H9 (cell line): ENCODE measurements at regions not wholly inside any gene's neighbourhood (a gene's known extent, or its start where the extent isn't known, plus 50 kb on each side); places are given as distances from the start of the nearest gene placed in this dataset.

Experiments
- DNase-seq: peaks from one replicate; pipeline ENCODE4 v3.0.0-alpha.2; 2017
- H2AFZ ChIP-seq: one replicate; pipeline ENCODE4 v1.6.1; 2013; ENCODE audit warnings: mild to moderate bottlenecking, low read length, control low read depth, moderate library complexity
- H2AK5ac ChIP-seq: 2 replicates; pipeline ENCODE4 v1.6.1; 2013; ENCODE audit warnings: low read length, control low read depth, mixed read lengths; ENCODE audit not compliant: insufficient read length
- H2BK120ac ChIP-seq: one replicate; pipeline ENCODE4 v1.6.1; 2013; ENCODE audit warnings: low read depth, mild to moderate bottlenecking, low read length, control low read depth, inconsistent platforms; ENCODE audit not compliant: poor library complexity, severe bottlenecking
- H2BK12ac ChIP-seq: 2 replicates; pipeline ENCODE4 v1.6.1; 2013; ENCODE audit warnings: low read length, control low read depth, mixed read lengths, low read depth; ENCODE audit not compliant: insufficient read length
- H2BK15ac ChIP-seq: 2 replicates; pipeline ENCODE4 v1.6.1; 2013; ENCODE audit warnings: low read depth, low read length, control low read depth
- H2BK20ac ChIP-seq: one replicate; pipeline ENCODE4 v1.6.1; 2013; ENCODE audit warnings: low read depth, mild to moderate bottlenecking, low read length, control low read depth, inconsistent platforms; ENCODE audit not compliant: poor library complexity, severe bottlenecking
- H2BK5ac ChIP-seq: 2 replicates; pipeline ENCODE4 v1.6.1; 2013; ENCODE audit warnings: low read length, control low read depth, mixed read lengths; ENCODE audit not compliant: insufficient read length
- H3K14ac ChIP-seq: 2 replicates; pipeline ENCODE4 v1.6.1; 2013; ENCODE audit warnings: low read length, control low read depth; ENCODE audit not compliant: insufficient read depth
- H3K18ac ChIP-seq: 2 replicates; pipeline ENCODE4 v1.6.1; 2013; ENCODE audit warnings: low read depth, mild to moderate bottlenecking, mixed read lengths, low read length, control low read depth; ENCODE audit not compliant: insufficient read length
- H3K23ac ChIP-seq: 2 replicates; pipeline ENCODE4 v1.6.1; 2013; ENCODE audit warnings: low read length, control low read depth, mixed read lengths, low read depth; ENCODE audit not compliant: insufficient read length
- H3K23me2 ChIP-seq: 2 replicates; pipeline ENCODE4 v1.6.1; 2013; ENCODE audit warnings: low read depth, mild to moderate bottlenecking, mixed read lengths, low read length, control low read depth; ENCODE audit not compliant: insufficient read length, poor library complexity, severe bottlenecking
- H3K27ac ChIP-seq: 2 replicates; pipeline ENCODE4 v1.5.1; 2013; ENCODE audit warnings: low read length, control low read depth, mixed read lengths, low read depth; ENCODE audit not compliant: insufficient read length
- H3K27me3 ChIP-seq: 2 replicates; pipeline ENCODE4 v1.6.1; 2013; ENCODE audit warnings: low read length, control low read depth, inconsistent platforms; ENCODE audit not compliant: insufficient read depth
- H3K4ac ChIP-seq: 2 replicates; pipeline ENCODE4 v1.6.1; 2013; ENCODE audit warnings: low read depth, mild to moderate bottlenecking, control low read depth, inconsistent platforms, low read length, moderate library complexity
- H3K4me1 ChIP-seq: 2 replicates; pipeline ENCODE4 v1.6.1; 2013; ENCODE audit warnings: low read length, control low read depth, inconsistent platforms; ENCODE audit not compliant: insufficient read depth
- H3K4me2 ChIP-seq: 2 replicates; pipeline ENCODE4 v1.6.1; 2013; ENCODE audit warnings: low read length, control low read depth, mixed read lengths; ENCODE audit not compliant: insufficient read length, insufficient read depth
- H3K56ac ChIP-seq: 2 replicates; pipeline ENCODE4 v1.6.1; 2013; ENCODE audit warnings: low read depth, mild to moderate bottlenecking, mixed read lengths, low read length, control low read depth; ENCODE audit not compliant: insufficient read length
- H3K79me1 ChIP-seq: 2 replicates; pipeline ENCODE4 v1.6.1; 2013; ENCODE audit warnings: low read depth, mild to moderate bottlenecking, moderate library complexity, low read length, control low read depth, inconsistent platforms; ENCODE audit not compliant: insufficient read depth, poor library complexity, severe bottlenecking
- H3K79me2 ChIP-seq: 2 replicates; pipeline ENCODE4 v1.6.1; 2013; ENCODE audit warnings: low read length, control low read depth, inconsistent platforms; ENCODE audit not compliant: insufficient read depth
- H3K9ac ChIP-seq: 2 replicates; pipeline ENCODE4 v1.6.1; 2013; ENCODE audit warnings: low read length, control low read depth, mixed read lengths; ENCODE audit not compliant: insufficient read length; ENCODE audit errors: extremely low read depth
- H3K9me3 ChIP-seq: one replicate; pipeline ENCODE4 v1.6.1; 2013; ENCODE audit warnings: low read depth, low read length, inconsistent platforms; ENCODE audit not compliant: control insufficient read depth
- H3T11ph ChIP-seq: one replicate; pipeline ENCODE4 v1.6.1; 2013; ENCODE audit warnings: mild to moderate bottlenecking, low read length, control low read depth, inconsistent platforms
- H4K20me1 ChIP-seq: one replicate; pipeline ENCODE4 v1.6.1; 2013; ENCODE audit not compliant: control insufficient read depth, insufficient read length, insufficient read depth
- H4K5ac ChIP-seq: 2 replicates; pipeline ENCODE4 v1.6.1; 2013; ENCODE audit warnings: low read depth, mild to moderate bottlenecking, mixed read lengths, low read length, control low read depth; ENCODE audit not compliant: insufficient read length
- H4K8ac ChIP-seq: replicated peaks from 2 replicates; pipeline ENCODE4 v1.6.1; 2013; ENCODE audit warnings: low read length, control low read depth, mixed read lengths, low read depth; ENCODE audit not compliant: insufficient read length
- H4K91ac ChIP-seq: 2 replicates; pipeline ENCODE4 v1.6.1; 2013; ENCODE audit warnings: low read depth, mild to moderate bottlenecking, moderate library complexity, mixed read lengths, low read length, control low read depth; ENCODE audit not compliant: insufficient read length
- H3K27ac Mint-ChIP-seq, 3 experiments: 2 replicates in 2 of 3; 3 replicates in 1 of 3; pipeline ENCODE4 v1.8.0; 2020 to 2021; ENCODE audit warnings: mixed read lengths in 3 of 3, mild to moderate bottlenecking in 1 of 3, moderate library complexity in 1 of 3
- H3K27me3 Mint-ChIP-seq: 2 replicates; pipeline ENCODE4 v1.8.0; 2021; ENCODE audit warnings: low read depth, mild to moderate bottlenecking, moderate library complexity, mixed read lengths
- H3K36me3 Mint-ChIP-seq, 3 experiments: 2 replicates in 2 of 3; 3 replicates in 1 of 3; pipeline ENCODE4 v1.8.0; 2020 to 2021; ENCODE audit warnings: low read depth in 3 of 3, mixed read lengths in 3 of 3; ENCODE audit not compliant: insufficient read depth in 1 of 3
- H3K4me1 Mint-ChIP-seq, 2 experiments: 2 replicates each; pipeline ENCODE4 v1.8.0; 2020; ENCODE audit warnings: mixed read lengths in 2 of 2
- H3K4me3 Mint-ChIP-seq, 2 experiments: 2 replicates in 1 of 2; 3 replicates in 1 of 2; pipeline ENCODE4 v1.8.0; 2020 to 2021; ENCODE audit warnings: mild to moderate bottlenecking in 2 of 2, mixed read lengths in 2 of 2, moderate library complexity in 1 of 2
- H3K9me3 Mint-ChIP-seq, 2 experiments: 2 replicates in 1 of 2; 3 replicates in 1 of 2; pipeline ENCODE4 v1.8.0; 2020; ENCODE audit warnings: mild to moderate bottlenecking in 2 of 2, mixed read lengths in 2 of 2, moderate library complexity in 1 of 2
- WGBS: extraction: QIAGEN DNeasy Blood & Tissue Kit; methylation state at CpG from one replicate; pipeline ENCODE4 v1.1.7; 2013; ENCODE audit warnings: missing lambda C conversion rate, low lambda C conversion rate, mixed read lengths; ENCODE audit not compliant: insufficient read length; ENCODE audit errors: extremely low coverage; 5-methylcytosine and 5-hydroxymethylcytosine counted together
- TF ChIP-seq, protein P1 (sequence below): fragments of 200-600 bp; sonication (generic); conservative IDR thresholded peaks from 3 replicates; pipeline ENCODE4 v1.8.0; 2021; ENCODE audit warnings: antibody characterized with exemption, mild to moderate bottlenecking

DNA sequence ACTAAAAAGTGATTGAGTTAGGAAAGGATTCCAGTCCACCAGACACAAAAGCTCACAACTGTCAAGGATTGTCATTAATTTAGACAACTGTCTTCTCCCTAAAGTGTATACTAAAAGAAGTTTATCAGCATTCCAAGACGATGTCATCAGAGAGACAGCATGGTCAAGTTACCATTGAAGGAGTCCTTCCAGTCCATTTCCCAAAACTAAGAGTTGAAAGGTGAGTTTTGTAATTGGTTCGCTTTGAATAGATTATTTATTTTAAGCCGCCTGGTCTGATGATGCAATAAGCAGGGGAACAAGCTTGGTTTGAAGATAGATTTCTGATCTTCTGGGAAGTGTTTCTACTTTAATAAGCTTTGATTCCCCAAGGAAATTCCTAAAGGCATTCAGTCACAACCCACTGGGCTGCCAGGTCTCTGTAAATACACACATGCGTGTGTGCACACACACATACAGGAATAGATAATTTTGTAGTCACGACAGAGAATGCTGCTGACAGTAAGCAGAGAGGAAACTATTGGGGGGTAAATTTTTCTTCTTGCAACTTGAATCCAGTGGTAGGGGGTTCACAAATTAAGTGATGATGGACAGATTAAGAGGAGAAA is 234.8 kb downstream of the PIK3R1 start:
- Histone ChIP-seq H3K79me2 (no peaks in the 10 kb centered on the region), H3K14ac (no peak overlapping the region), H3K4ac (no peak overlapping the region), H2AFZ (no peak overlapping the region), H3K9me3 (no peaks in the 10 kb centered on the region), H2BK12ac (no peak overlapping the region), H3K27me3 (no peaks in the 10 kb centered on the region), H3T11ph (no peak overlapping the region), H4K91ac (no peak overlapping the region), H4K20me1 (no peaks in the 10 kb centered on the region), H3K79me1 (no peaks in the 10 kb centered on the region), H3K18ac (no peak overlapping the region), H2BK120ac (no peak overlapping the region), H2BK15ac (no peak overlapping the region), H3K23me2 (no peaks in the 10 kb centered on the region), H3K4me2 (no peak overlapping the region), H2AK5ac (no peak overlapping the region), H4K8ac (no peak overlapping the region), H3K4me1 (no peaks in the 10 kb centered on the region), H3K27ac (no peak overlapping the region), H2BK20ac (no peak overlapping the region), H3K9ac (no peak overlapping the region), H3K56ac (no peak overlapping the region), H3K23ac (no peak overlapping the region), H4K5ac (no peak overlapping the region), H2BK5ac (no peak overlapping the region)
- no peak for DNase-seq
- Mint-ChIP-seq H3K4me1 (peaks cover 4 to 7% of the 10 kb centered on the region in 2 experiments; a peak in 3 of 4 replicates), H3K36me3 (peaks cover 0 to 15% (median 8%) of the 10 kb centered on the region in 3 experiments; a peak in 5 of 7 replicates), H3K27ac (no peak overlapping the region), H3K9me3 (peaks cover 10 to 15% of the 10 kb centered on the region in 2 experiments), H3K27me3 (no peaks in the 10 kb centered on the region), H3K4me3 (no peak overlapping the region)
- TF ChIP-seq, protein P1, sequence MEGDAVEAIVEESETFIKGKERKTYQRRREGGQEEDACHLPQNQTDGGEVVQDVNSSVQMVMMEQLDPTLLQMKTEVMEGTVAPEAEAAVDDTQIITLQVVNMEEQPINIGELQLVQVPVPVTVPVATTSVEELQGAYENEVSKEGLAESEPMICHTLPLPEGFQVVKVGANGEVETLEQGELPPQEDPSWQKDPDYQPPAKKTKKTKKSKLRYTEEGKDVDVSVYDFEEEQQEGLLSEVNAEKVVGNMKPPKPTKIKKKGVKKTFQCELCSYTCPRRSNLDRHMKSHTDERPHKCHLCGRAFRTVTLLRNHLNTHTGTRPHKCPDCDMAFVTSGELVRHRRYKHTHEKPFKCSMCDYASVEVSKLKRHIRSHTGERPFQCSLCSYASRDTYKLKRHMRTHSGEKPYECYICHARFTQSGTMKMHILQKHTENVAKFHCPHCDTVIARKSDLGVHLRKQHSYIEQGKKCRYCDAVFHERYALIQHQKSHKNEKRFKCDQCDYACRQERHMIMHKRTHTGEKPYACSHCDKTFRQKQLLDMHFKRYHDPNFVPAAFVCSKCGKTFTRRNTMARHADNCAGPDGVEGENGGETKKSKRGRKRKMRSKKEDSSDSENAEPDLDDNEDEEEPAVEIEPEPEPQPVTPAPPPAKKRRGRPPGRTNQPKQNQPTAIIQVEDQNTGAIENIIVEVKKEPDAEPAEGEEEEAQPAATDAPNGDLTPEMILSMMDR: no peak
- no CpG with 5 or more reads among the region's 5 CpGs for WGBS
